Endothelial cell of umbilical vein (primary cell): ENCODE measurements at regions not wholly inside any gene's neighbourhood (a gene's known extent, or its start where the extent isn't known, plus 50 kb on each side); places are given as distances from the start of the nearest gene placed in this dataset.

ENCODE experiments used
- BruUV-seq: library from RNA; stranded (reverse); fragments of 400-500 nt; replicated peaks from 2 replicates; lab custom pipeline; 2021; lab: Mats Ljungman, UMichigan
- CTCF ChIA-PET: fragments of 300-600, 350-600 bp; sonication (Branson Sonifier 250); formaldehyde crosslinking; loops from one replicate; lab custom pipeline; 2021; ENCODE audit warnings: antibody characterized with exemption, inconsistent platforms; lab: Charles Lee
- POLR2A ChIA-PET: fragments of 300-600, 350-600 bp; sonication (Branson Sonifier 250); formaldehyde crosslinking; loops from one replicate; lab custom pipeline; 2021; ENCODE audit warnings: antibody characterized with exemption, inconsistent platforms; lab: Charles Lee
- DNase-seq: peaks from one replicate; pipeline ENCODE4 v3.0.0-alpha.2; 2011; ENCODE audit warnings: low read depth, low spot score
- FAIRE-seq: peaks from 2 replicates; lab custom pipeline; 2011; peaks lifted over from hg19 to GRCh38; lab: Jason Lieb, UNC
- H2AFZ ChIP-seq: 2 replicates; pipeline ENCODE4 v1.6.0; 2012; ENCODE audit warnings: low read depth, low read length, control low read depth, inconsistent platforms
- H3K27ac ChIP-seq: 2 replicates; pipeline ENCODE4 v1.5.1; 2011; ENCODE audit warnings: low read depth, mild to moderate bottlenecking, control low read depth, low read length, moderate library complexity; ENCODE audit not compliant: insufficient read depth
- H3K27me3 ChIP-seq, 2 experiments: 2 replicates each; pipeline versions ENCODE4 v1.6.0 to v1.6.1; 2011; ENCODE audit warnings: low read length in 2 of 2, mixed read lengths in 1 of 2; ENCODE audit not compliant: control insufficient read depth in 2 of 2, insufficient read depth in 2 of 2
- H3K36me3 ChIP-seq, 2 experiments: 2 replicates in 1 of 2; 3 replicates in 1 of 2; pipeline ENCODE4 v1.5.1; 2011; ENCODE audit warnings: low read length in 2 of 2, mild to moderate bottlenecking in 1 of 2, moderate library complexity in 1 of 2; ENCODE audit not compliant: control insufficient read depth in 2 of 2, insufficient read depth in 2 of 2; ENCODE audit errors: extremely low read depth in 1 of 2
- H3K4me1 ChIP-seq: 3 replicates; pipeline ENCODE4 v1.5.1; 2011; ENCODE audit warnings: mild to moderate bottlenecking, low read length; ENCODE audit not compliant: control insufficient read depth, insufficient read depth; ENCODE audit errors: extremely low read depth
- H3K4me2 ChIP-seq: 2 replicates; pipeline ENCODE4 v1.6.1; 2011; ENCODE audit warnings: low read length, control low read depth, mixed read lengths; ENCODE audit not compliant: insufficient read depth
- H3K4me3 ChIP-seq, 3 experiments: fragments of 200-600 bp in 1 of 3; sonication (generic), shearing (Covaris generic) in 1 of 3; replicated peaks in 1 of 3; 2 replicates each; pipeline ENCODE4 v1.5.1; 2011 to 2016; ENCODE audit warnings: control low read depth in 3 of 3, low read length in 3 of 3, mild to moderate bottlenecking in 2 of 3, inconsistent platforms in 1 of 3, low read depth in 1 of 3, moderate library complexity in 1 of 3; ENCODE audit not compliant: insufficient read depth in 1 of 3
- H3K79me2 ChIP-seq: 2 replicates; pipeline ENCODE4 v1.6.0; 2012; ENCODE audit warnings: low read length, inconsistent platforms; ENCODE audit not compliant: control insufficient read depth, insufficient read depth
- H3K9ac ChIP-seq: replicated peaks from 2 replicates; pipeline ENCODE3; 2011; ENCODE audit warnings: low read length, control low read depth; ENCODE audit not compliant: insufficient read depth; ENCODE audit errors: extremely low read depth
- H3K9me1 ChIP-seq: replicated peaks from 3 replicates; pipeline ENCODE4 v1.6.0; 2011; ENCODE audit warnings: mild to moderate bottlenecking, low read length; ENCODE audit not compliant: control insufficient read depth, insufficient read depth; ENCODE audit errors: extremely low read depth
- H3K9me3 ChIP-seq: replicated peaks from 2 replicates; pipeline ENCODE4 v1.5.1; 2012; ENCODE audit warnings: low read length, inconsistent platforms; ENCODE audit not compliant: control insufficient read depth, insufficient read depth
- H4K20me1 ChIP-seq: replicated peaks from 2 replicates; pipeline ENCODE3; 2011; ENCODE audit warnings: mild to moderate bottlenecking, low read length; ENCODE audit not compliant: control insufficient read depth, insufficient read depth; ENCODE audit errors: extremely low read depth
- CTCF ChIP-seq, 2 donors: IDR thresholded peaks; 1 replicate in 1 of 2; 2 replicates in 1 of 2; pipeline ENCODE4 v1.5.1; 2011; ENCODE audit warnings: low read length in 2 of 2, mild to moderate bottlenecking in 2 of 2, moderate library complexity in 2 of 2, control low read depth in 1 of 2, inconsistent platforms in 1 of 2, low read depth in 1 of 2; ENCODE audit not compliant: insufficient read depth in 1 of 2; ENCODE audit errors: extremely low read depth in 1 of 2
- EZH2 ChIP-seq: IDR thresholded peaks from 2 replicates; pipeline ENCODE4 v1.6.1; 2012; ENCODE audit warnings: borderline replicate concordance, low read depth, mild to moderate bottlenecking, moderate library complexity, low read length, inconsistent platforms; ENCODE audit not compliant: severe bottlenecking
- FOS ChIP-seq: IDR thresholded peaks from 2 replicates; pipeline ENCODE4 v1.6.1; 2011; ENCODE audit warnings: mild to moderate bottlenecking, low read length, moderate library complexity, borderline replicate concordance; ENCODE audit not compliant: insufficient read depth
- GATA2 ChIP-seq: IDR thresholded peaks from 2 replicates; pipeline ENCODE4 v1.7.0; 2011; ENCODE audit warnings: low read depth, mild to moderate bottlenecking, moderate library complexity, mixed read lengths, low read length; ENCODE audit not compliant: insufficient read length, insufficient read depth
- JUN ChIP-seq: IDR thresholded peaks from 2 replicates; pipeline ENCODE4 v1.6.1; 2011; ENCODE audit warnings: borderline replicate concordance, low read depth; ENCODE audit not compliant: insufficient read length, insufficient read depth
- MYC ChIP-seq: IDR thresholded peaks from one replicate; pipeline ENCODE4 v1.6.1; 2011; ENCODE audit warnings: mild to moderate bottlenecking, low read depth, low read length
- POLR2A ChIP-seq: IDR thresholded peaks from 2 replicates; pipeline ENCODE4 v1.6.1; 2012; ENCODE audit warnings: low read depth, mild to moderate bottlenecking, control low read depth, low read length
- POLR2AphosphoS5 ChIP-seq: IDR thresholded peaks from 2 replicates; pipeline ENCODE4 v1.6.1; 2012; ENCODE audit warnings: low read depth, mild to moderate bottlenecking, control low read depth, low read length, moderate library complexity; ENCODE audit not compliant: insufficient read depth
- dilution Hi-C: fragments of 300-500 bp; cut with MboI; formaldehyde crosslinking; loops from one replicate; pipeline ENCODE4 v1.15.0; 2019; ENCODE audit warnings: low sequenced_read_pairs; ENCODE audit not compliant: extremely low pct_ligation_motif_present
- intact Hi-C: fragments of 100-400 bp; cut with micrococcal nuclease; formaldehyde crosslinking; loops from one replicate; pipeline ENCODE4 v1.10.0; 2022

- no peak for DNase-seq
- no peak for TF ChIP-seq POLR2AphosphoS5
- no peak for TF ChIP-seq GATA2
- no peak for TF ChIP-seq CTCF (IDR thresholded peaks at IDR 0.05; ENCODE audit: extremely low read depth in 1 of 2, insufficient read depth in 1 of 2, low read depth in 1 of 2, low read length in 2 of 2)
- no peak for TF ChIP-seq FOS
- TF ChIP-seq MYC = no peak
- no peak for TF ChIP-seq POLR2A
- no peak for TF ChIP-seq EZH2
- TF ChIP-seq JUN = no peak
- no peak overlapping the region for H3K27ac ChIP-seq
- H3K27me3 ChIP-seq = peaks cover 0 to 1% of the 10 kb centered on the region in 2 experiments
- POLR2A ChIA-PET = no interaction called here
- no peaks in the 10 kb centered on the region for H3K79me2 ChIP-seq
- CTCF ChIA-PET = interaction anchor here (0.7 to 1.7 kb wide), 2 partner anchors 21 to 111 kb away, joined by 3 to 7 read pairs; no protein-coding TSS in a partner anchor
- H3K9me3 ChIP-seq = no peaks in the 10 kb centered on the region
- H2AFZ ChIP-seq = no peak overlapping the region
- dilution Hi-C loops = no loop called here
- H3K9ac ChIP-seq = no peak overlapping the region
- H3K9me1 ChIP-seq = no peaks in the 10 kb centered on the region
- no peaks in the 10 kb centered on the region for H3K4me1 ChIP-seq
- BruUV-seq = no TSS peak
- FAIRE-seq = no peak
- intact Hi-C loops = no loop called here
- H4K20me1 ChIP-seq = no peaks in the 10 kb centered on the region
- H3K36me3 ChIP-seq = no peaks in the 10 kb centered on the region
- no peak overlapping the region for H3K4me3 ChIP-seq
- H3K4me2 ChIP-seq = no peak overlapping the region
Measured at GRCh38 chr10:90985321-90985933, 64.5 kb upstream of the ANKRD1 start.
